ENCODE measurements at regions not wholly inside any gene's neighbourhood (a gene's known extent, or its start where the extent isn't known, plus 50 kb on each side); places are given as distances from the start of the nearest gene placed in this dataset.

GRCh38 chrX:87727620-87728019, 210.0 kb downstream of the KLHL4 start:
- DNase-seq: no peak

DNA sequence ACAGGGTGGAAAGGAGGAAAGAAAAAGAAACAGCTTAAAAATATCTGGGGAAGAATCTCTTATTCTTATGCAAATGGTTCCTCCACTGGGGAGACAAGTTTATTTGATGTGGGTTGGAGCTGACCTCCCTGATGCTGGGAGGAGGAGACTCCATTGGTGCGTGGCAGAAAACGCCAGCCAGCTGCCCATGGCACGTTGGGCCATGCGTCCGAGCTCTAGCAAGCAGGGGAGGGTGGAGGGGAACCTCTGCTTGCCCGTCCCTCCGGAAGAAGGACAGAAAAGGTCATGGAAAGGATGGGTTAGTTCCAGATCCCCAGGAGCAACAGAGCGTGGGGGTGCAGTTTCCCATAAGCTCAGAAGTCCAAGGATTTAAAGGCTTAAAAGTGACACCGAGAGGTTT, 210.4 kb downstream of the KLHL4 start:
- no peak for DNase-seq

DNA sequence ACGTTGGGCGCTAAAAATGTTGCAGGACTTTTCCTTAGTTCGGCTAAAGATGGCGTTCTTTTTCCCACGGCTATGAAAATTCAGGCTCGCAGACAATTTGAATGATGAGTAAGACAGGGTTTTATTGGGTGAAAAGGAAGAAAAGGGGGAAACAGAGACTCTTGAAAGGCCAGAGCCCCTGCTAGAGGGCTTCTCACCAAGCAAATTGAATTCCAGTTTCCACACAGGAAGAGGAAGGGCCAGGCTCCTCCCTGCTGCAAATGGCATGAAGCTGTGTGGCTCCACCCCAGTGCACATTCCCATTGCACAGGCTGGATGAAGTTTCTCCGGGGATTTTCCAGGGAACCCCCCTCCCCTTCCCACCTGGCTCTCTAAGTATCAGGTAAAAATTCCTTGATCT, 210.9 kb downstream of the KLHL4 start:
- DNase-seq: no peak

DNA sequence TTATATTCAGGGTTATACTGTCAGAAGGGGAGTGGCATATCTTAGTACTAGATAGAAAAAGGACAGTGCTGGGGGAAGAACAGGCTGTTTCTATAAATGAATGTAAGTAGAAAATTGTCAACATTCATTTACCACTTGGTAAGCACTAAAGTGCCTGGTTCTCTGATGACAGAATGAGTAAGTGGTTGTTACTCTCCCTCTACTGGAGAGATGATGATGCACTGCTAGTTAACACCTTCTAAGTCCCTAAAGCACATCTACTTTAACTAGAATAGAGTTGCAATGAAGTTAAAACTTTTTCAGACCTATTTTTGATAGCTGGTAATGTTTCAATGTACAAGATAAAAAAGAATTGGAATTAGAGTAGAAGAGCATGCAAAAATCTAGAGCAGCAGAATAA, 214.5 kb downstream of the KLHL4 start:
- no peak for DNase-seq

DNA sequence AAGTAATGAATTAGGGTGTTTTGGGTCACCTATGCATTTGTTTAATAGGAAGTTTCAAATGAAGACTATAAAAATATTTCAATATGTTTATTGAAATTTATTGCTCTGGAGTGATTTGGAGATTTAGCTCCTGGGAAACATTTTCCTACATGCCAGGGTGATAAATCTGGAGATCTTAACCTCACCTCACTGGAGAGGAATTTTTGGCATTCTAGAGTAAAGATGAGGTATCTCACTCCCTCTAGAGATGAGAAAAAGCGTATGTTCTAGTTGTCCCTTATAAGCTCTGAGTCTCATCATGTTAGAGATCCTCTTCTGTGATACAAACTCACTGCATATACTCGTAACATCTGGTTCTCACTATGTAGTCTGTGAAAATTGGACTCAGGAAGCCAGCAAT, 219.0 kb downstream of the KLHL4 start:
- no peak for DNase-seq

DNA sequence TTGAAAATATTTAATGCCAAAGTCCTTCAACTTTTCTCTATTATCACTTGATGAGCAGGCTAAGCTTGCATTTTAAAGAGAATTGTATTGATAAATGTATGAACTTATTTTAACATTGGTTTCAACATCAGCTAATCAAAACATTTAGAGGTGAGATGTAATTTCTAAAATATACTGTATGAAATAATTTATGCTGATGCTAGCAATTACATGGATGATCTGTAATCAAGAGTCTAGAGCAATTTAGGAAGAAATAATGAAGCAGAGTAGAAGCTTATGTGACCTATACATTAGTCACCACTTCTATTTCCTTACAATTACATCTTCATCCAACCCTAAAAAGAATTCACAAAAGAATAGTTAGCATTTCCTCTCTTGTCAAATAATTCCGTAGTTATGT, 226.8 kb downstream of the KLHL4 start:
- no peak for DNase-seq

- DNase-seq: no peak
Measured at GRCh38 chrX:87755493-87755892, 237.9 kb downstream of the KLHL4 start.

GRCh38 chrX:87788976-87789375, 271.4 kb downstream of the KLHL4 start:
- DNase-seq: no peak

- DNase-seq: no peak
Measured at GRCh38 chrX:87798039-87798438, 280.4 kb downstream of the KLHL4 start.

GRCh38 chrX:87805829-87806490, 288.4 kb downstream of the KLHL4 start:
- no peak for DNase-seq

DNA sequence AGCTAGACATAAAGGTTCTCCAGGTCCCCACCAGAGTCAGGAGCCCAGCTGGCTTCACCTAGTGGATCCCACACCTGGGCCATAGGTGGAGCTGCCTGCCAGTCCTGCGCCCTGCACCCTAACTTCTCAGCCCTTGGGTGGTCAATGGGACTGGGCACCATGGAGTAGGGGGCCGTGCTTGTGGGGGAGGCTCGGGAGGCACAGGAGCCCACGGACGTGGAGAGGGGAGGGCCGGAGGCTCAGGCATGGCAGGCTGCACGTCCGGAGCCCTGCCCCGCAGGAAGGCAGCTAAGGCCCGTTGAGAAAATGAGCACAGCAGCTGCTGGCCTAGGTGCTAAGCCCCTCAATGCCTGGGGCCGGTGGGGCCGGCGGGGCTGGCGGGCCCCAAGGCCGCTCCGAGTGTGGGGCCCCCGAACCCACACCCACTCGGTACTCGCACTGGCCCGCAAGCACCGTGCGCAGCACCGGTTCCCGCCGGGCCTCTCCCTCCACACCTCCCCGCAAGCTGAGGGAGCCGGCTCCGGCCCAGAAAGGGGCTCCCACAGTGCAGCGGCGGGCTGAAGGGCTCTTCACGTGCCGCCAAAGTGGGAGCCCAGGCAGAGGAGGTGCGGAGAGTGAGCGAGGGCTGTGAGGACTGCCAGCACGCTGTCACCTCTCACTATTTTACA, 291.1 kb downstream of the KLHL4 start:
- no peak for DNase-seq

DNA sequence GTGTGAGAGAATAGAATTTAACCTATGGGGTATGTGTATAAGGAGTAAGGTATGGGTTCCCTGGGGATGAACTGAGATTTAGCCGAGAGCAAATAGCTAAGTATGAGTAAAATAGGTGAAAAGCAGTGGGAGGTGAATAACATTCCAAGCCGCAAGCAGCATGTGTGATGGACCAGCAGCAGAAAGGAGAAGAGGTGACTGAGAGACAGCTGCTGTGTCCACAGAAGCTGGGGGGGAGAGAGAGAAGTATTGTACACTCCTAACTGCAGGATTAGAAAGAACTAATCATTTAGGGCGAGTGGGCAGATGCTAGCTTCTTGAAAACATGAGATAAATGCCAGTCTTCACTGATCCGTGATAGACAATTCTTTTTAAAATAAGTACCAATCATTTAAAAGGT, 296.0 kb downstream of the KLHL4 start:
- no peak for DNase-seq

DNA sequence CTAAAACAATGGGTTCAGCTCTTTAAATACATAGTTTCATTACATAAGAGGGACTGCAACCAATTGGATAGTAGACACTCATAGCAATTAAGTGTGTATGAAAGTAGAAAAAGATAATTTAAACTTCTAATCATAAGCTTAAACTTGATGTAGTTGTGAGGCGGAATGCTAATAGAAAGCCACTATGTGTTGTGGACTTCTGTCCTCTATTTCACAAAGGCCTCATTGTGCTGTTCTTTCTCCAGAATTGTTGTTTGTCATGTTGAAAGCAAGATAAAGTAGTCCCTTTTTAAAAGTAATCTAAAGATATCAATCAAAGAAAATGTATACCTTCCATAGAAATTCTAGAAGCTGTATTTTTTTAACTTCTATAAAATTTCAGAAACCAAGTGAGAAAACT, 329.4 kb downstream of the KLHL4 start:
- no peak for DNase-seq

GRCh38 chrX:87873347-87873941, 355.8 kb downstream of the KLHL4 start:
- no peak for DNase-seq

DNA sequence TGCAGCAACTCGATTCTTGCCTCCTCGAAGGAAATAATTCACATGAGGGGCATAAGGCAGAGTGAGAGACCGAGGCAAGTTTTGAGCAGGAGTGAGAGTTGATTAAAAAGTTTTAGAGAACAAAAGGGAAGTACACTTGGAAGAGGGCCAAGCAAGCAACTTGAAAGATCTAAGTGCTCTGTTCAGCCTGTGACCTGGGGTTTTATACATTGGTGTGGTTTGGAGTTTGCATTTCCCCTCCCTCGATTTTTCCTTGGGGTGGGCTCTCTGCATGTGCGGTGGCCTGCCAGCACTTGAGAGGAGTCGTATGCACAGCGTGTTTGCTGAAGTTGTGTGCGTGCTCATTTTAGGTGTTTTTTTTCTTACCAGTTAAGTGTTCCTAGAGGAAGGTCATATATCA, 356.4 kb downstream of the KLHL4 start:
- no peak for DNase-seq

GRCh38 chrX:87878926-87879325, 361.3 kb downstream of the KLHL4 start:
- DNase-seq: no peak

DNA sequence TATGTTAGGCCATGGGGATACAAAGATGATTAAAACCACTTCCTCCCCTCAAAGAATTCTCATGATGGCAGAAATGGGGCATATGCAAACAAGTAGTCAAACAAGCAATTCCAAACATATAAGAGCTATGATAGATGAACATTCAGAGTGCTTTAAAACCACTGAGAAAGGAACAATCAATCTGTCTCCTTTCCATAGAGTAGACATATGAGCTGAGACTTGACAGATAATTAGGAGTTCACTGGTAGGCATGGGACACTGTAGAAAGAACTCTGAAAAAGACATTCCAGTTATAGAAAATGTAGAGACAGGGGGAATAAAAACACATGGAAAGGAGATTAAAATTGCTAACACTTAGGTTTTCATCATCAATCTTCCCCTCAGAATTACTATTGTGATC, 372.8 kb downstream of the KLHL4 start:
- no peak for DNase-seq

DNA sequence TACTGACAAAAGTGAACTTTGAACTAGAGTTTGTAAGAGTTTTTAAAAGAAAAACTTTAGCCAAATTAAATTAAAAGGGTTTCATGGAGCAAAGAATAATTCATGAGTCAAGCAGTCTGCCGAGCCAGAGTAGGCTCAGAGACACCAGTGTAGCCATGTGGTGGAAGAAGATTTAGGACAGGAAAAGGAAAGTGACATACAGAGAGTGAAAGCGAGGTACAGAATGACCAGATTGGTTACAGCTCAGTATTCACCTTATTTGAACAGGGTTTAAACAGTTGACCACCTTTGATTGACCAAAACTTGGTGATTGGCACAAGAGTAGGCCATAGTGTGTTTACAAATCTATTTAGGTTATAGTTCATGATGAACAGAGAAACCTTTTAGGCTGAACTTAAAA, 377.8 kb downstream of the KLHL4 start:
- no peak for DNase-seq

GRCh38 chrX:87896057-87896456, 378.5 kb downstream of the KLHL4 start:
- no peak for DNase-seq

DNA sequence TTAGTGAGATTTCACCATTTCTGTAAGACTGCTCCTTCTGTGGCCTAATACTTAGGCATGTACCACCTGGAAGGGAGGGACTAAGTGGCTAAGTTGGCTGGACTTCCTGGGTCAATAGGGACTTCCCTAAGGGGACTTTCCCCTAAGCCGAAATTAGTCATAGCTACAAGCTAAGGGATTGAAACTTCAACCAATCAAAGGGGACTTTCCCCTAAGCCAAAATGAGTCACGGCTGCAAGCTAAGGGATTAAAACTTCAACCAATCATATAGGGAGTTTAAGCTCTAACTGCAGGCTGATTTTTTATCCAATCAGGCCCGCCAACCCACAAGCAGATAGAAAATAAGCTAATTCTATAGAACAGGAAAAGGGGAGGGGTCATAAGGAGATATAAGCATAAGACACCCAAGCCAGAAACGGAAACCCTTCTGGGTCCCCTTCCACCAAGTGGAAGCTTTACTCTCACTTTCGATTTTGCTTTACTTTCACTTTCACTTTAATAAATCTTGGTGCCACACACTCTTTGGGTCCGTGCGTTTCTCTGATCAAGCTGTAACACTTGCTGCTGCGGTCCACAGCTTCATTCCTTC, 382.8 kb downstream of the KLHL4 start:
- peak; percentile 36 for DNase-seq

GRCh38 chrX:87901060-87901459, 383.5 kb downstream of the KLHL4 start:
- DNase-seq: no peak

- no peak for DNase-seq
Measured at GRCh38 chrX:87914726-87915125, 397.1 kb downstream of the KLHL4 start.

DNA sequence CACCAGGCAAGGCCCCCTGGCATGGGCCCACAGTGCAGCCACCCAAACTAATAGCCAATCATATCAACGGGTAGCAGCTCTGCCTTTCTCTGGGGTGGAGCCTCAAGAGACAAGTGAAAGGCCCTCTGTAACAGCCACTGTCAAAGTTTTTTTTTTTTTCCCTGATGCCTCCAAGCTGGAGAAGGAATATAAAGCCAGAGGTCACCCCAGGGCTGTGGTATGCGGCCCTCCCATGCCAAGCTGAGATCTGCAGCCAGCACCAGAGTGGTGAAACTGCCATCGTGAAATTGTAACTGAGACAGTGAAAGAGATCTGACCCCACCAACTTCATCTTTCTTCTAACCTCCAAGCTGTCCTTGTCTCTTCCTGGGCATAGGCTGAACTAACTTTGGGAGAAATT, 407.0 kb downstream of the KLHL4 start:
- DNase-seq: no peak

DNA sequence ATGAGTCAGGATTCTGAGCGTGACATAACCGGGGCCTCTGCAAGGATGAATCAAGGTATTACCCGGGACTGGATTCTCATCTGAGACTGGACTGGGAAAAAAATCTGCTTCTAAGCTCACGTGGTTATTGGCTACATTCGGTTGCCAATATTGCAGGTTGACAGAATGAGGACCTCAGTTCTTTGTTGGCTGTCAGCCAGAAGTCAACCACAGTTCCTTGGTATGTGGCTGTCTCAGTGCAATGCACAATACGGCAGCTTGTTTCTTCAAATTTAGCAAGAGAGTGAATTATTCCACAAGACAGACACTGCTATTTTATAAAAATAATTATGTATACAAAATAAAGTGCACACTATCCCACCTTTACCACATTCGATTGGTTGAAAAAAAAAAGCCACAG, 424.2 kb downstream of the KLHL4 start:
- no peak for DNase-seq
